ENCODE measurements at regions not wholly inside any gene's neighbourhood (a gene's known extent, or its start where the extent isn't known, plus 50 kb on each side); places are given as distances from the start of the nearest gene placed in this dataset.

- DNase-seq (ENCODE audit: low read depth in 2 of 3, low spot score in 2 of 3): no peak
Measured at GRCh38 chr22:47848184-47848920, 1085.9 kb downstream of the TBC1D22A start.

GRCh38 chr22:47847131-47847890 lies 1084.9 kb downstream of the TBC1D22A start:
- DNase-seq (ENCODE audit: low read depth in 2 of 3, low spot score in 2 of 3): no peak

DNA sequence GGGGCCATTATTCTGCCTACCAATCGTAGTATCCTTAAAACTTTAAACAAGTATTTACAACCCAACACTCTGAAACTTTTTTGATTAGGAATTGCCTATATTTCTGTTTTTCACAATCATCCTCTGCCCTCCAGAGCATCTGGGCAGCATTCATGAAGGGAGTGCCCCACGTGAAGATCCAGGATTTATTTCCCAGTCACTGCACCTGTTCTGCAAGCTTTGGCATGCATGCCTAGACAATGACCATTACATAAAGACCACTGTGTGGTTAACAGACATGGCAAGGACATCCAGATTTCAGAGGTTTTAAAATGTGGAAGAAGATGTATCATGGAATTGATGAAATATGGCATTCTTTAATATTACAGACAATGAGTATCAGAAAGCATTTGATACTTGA lies 1083.8 kb downstream of the TBC1D22A start:
- DNase-seq (ENCODE audit: low read depth in 2 of 3, low spot score in 2 of 3): no peak

- DNase-seq (ENCODE audit: low read depth in 2 of 3, low spot score in 2 of 3): no peak
Measured at GRCh38 chr22:47842119-47842518, 1079.7 kb downstream of the TBC1D22A start.

DNA sequence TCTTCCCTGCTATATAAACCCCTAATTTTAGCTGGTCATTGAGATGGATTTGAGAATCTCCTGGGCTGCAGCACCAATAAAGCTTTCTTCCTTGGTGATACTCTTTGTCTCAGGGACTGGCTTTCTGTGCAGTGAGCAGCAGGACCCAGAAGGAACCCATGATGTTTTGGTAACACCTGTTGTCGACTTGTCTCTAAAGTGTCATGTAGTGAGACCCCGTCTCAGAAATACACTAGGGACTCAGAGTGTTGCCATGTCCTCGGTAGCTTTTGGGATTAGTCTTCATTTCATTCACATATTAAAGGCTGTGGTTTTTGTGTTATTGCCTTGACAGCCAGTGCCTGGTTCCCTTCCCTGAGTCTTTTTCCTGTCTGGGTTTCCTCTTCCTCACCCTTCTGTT lies 1078.7 kb downstream of the TBC1D22A start:
- DNase-seq (ENCODE audit: low read depth in 2 of 3, low spot score in 2 of 3): no peak

- DNase-seq (ENCODE audit: low read depth in 2 of 3, low spot score in 2 of 3): no peak
Measured at GRCh38 chr22:47839595-47840227, 1077.3 kb downstream of the TBC1D22A start.

DNA sequence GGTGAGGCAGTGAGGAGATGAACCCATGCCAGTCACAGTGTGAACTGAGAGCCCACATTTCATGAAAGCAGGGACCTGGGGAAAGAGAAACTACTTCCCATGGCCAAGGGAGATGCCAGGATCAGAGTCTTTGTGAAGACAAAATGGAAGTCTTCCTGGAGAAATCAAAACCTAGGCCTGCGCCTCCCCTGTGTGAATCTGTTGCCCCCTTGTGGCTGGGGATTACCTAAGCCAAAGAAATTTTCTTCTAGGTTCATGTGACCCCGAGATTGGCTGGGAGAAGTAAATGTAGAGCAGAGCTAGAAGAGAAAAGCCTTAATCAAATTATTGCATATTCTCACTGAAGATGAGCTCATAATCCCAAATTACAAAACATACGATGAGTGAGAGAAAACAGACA lies 1075.3 kb downstream of the TBC1D22A start:
- DNase-seq (ENCODE audit: low read depth in 2 of 3, low spot score in 2 of 3): no peak

DNA sequence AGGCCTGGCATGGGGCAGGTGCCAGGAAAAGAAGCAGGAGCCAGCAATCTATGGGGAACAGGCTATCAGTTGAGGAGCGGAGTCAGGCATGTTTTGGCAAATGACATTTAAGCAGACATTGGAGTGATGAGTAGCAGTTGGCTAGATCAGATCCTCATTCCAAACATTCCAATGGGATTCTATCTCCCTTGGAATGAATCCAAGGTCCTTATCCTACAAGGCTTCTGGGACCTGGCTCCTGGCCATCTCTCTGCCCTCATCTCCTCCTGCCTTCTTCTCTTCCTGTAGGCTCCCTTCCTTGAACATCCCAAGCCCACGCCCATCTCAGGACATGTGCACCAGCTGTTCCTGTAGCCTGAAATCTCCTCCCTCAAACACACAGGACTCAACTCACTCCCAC lies 1074.5 kb downstream of the TBC1D22A start:
- no peak for DNase-seq (ENCODE audit: low read depth in 2 of 3, low spot score in 2 of 3)

- DNase-seq (ENCODE audit: low read depth in 2 of 3, low spot score in 2 of 3): no peak
Measured at GRCh38 chr22:47835726-47836125, 1073.3 kb downstream of the TBC1D22A start.

DNA sequence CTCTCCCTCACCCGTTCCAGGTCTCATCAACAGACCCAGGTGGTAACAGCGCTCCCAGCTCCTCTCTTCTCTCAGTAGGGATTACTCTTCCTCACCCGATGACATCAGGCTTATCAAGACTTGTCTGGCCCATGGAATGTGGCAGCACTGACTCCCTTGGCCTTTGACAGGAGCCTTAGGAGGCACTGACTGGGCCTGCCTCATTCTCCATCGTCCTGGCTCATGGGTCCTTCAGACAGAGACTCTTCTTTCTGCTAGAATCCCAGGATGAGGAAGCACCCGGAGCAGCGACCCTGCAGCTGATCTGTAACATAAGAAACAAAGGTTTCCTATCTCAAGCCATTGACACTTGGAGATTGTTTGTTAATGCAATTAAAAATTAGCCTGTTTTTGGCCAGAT lies 1063.6 kb downstream of the TBC1D22A start:
- no peak for DNase-seq (ENCODE audit: low read depth in 2 of 3, low spot score in 2 of 3)

DNA sequence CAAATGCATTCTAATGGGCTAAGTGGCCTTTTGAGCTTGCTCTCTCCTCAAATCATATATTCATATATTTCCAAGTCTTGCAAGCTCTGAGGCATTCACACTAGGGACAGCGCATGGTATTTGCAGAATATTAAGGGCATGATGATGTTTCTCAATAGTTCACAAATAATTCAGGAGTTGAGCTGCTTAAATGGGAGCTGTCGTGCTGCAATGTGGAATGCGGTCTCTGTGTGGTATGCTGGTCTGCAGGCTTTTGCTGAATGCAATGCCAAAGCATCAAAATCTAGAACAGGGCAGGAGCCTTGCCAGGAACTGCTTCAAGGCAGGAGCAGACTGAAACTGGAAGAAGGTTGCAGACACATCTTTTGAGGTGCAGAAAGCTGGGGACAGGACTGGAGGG lies 1060.0 kb downstream of the TBC1D22A start:
- DNase-seq (ENCODE audit: low read depth in 2 of 3, low spot score in 2 of 3): no peak

DNA sequence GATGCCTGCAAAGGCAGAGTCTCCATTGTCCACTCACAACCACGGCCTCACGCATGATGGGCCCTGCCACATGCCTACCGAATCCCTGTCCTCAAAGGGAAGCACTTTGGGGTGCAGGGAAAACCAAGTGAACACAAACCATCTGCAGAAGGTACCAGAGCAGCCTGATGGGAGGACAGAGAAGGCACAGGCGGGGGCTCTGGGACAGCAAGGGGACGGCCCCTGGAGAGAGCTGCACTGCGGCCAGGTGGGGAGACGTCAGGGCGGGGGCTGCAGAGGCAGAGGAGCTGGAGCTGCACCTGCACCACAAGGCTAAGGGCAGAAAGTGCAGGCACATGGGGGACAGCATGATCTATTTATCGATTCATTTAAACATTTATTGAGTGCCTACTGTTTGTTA lies 1056.0 kb downstream of the TBC1D22A start:
- DNase-seq (ENCODE audit: low read depth in 2 of 3, low spot score in 2 of 3): no peak

DNA sequence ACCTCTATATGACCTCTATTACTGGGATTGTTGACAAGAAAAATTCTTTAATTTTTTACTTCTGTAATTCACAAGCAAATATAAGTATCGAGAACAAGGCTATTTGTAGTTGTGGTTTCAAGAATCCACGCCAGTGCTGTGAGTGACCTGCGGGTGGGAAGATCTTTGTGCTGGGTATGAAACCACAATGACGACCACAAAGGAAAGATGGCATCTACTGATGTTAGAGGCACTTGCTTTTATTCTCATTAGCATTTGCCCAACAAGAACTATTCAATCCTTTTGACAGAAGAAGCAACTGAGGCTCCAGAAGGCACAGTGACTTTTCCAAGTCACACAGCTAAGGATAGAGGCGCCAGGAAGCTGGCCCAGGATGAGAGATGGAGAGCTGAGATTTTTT lies 1054.9 kb downstream of the TBC1D22A start:
- DNase-seq (ENCODE audit: low read depth in 2 of 3, low spot score in 2 of 3): no peak

- DNase-seq (ENCODE audit: low read depth in 2 of 3, low spot score in 2 of 3): no peak
Measured at GRCh38 chr22:47816863-47817210, 1054.4 kb downstream of the TBC1D22A start.

DNA sequence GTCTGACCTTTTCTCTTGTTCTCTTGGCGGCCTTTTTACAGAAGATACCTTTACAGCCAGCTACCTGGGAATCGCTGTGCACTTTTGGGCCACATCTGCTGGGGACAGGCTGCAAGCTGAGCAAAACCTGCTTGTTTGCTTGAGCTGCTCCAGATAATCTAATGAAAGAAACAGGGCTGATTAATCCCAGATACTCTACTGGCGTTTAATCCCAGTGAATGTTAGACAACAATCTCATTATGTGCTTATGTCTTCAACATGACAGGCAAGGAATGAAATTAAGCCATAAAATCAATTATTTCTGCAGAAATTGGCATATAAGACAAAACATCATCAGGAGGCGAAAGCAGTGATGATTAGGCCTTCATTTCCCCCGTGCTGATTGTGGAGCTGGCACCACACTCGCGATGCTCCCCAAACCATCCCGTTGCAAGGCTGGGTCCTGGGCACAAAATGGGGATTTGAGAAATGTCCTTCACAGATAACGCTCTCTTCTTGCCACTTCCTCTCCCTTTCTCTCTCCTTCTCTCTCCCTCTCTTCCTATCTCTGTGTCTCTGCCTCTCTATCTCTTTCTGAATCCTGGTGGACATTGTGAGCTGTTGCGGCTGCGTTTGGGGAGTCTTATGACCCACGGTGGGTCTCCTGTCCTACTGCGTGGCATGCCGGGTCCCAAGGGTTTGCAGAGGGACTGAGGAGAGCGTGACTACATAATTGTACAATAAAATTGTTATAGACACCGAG lies 1053.8 kb downstream of the TBC1D22A start:
- no peak for DNase-seq (ENCODE audit: low read depth in 2 of 3, low spot score in 2 of 3)

DNA sequence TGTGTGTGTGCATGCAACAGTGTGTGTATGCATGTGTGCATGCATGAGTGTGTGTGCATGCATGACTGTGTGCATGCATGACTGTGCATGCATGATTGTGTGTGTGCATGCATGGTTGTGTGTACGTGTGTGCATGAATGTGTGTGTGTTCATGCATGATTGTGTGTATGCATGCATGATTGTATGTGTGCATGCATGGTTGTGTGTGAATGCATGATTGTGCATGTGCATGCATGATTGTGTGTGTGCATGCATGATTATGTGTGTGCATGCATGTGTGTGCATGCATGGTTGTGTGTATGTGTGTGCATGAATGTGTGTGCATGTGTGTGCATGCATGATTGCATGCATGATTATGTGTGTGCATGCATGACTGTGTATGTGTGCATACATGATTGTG lies 1052.0 kb downstream of the TBC1D22A start:
- DNase-seq (ENCODE audit: low read depth in 2 of 3, low spot score in 2 of 3): no peak

DNA sequence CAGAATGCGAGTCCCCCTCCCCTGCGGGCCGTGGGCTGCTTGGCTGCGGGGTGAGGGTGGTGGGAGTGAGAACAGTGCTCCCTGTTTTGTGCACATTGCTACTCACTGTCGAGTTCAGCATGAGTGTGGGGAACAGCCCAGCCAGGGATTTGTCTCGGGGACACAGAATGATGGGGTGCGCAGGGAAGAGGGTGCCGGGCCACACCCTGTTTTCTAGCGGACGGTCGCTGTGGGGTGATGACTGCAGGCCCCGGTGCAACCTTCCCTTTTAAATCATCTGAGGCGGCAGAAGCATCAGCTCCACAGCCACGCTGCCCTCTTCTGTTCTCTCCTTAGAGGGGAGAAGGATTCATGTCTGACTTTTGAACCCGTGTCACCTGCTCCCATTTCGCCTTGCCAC lies 1051.2 kb downstream of the TBC1D22A start:
- no peak for DNase-seq (ENCODE audit: low read depth in 2 of 3, low spot score in 2 of 3)

GRCh38 chr22:47811971-47812370 lies 1049.5 kb downstream of the TBC1D22A start:
- no peak for DNase-seq (ENCODE audit: low read depth in 2 of 3, low spot score in 2 of 3)

- DNase-seq (ENCODE audit: low read depth in 2 of 3, low spot score in 2 of 3): no peak
Measured at GRCh38 chr22:47810505-47811500, 1048.4 kb downstream of the TBC1D22A start.

DNA sequence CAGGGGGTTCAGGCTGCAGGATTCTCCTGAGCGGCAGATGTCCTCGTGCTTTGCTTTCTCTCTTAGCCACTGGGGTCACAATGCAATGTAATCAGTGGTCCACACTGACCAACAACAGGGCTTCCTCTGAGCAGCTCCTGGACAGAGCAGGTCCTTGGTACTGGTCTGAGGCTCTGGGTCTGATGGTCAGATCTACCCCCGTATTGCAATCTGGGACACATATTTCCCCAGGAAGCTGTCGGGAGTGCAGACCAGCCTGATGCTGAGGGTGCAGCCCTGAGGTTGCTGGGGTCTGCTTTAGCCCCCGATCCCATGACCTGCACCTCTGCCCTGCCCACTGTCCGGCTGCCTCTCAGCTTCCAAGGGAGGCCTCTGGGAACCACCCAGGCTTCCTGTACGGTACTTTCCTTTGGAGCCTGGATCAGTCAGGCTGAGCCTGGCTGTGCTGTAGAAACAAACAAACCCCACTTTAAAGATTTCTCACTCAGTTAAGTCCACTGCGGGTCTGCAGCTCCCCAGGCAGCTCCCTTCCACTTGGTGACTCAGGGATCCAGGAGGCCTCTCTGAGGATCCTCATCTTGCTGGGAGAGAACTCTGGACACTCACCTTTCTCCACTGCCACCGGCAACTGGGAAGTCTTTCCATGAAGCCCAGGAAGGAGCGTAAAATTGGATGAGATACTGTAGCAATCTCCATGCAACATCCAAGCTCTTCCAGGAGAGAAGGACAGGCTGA lies 1046.6 kb downstream of the TBC1D22A start:
- DNase-seq (ENCODE audit: low read depth in 2 of 3, low spot score in 2 of 3): no peak

Measured in activated CD8-positive, alpha-beta memory T cell treated with anti-CD3 and anti-CD28 coated beads for 48 hours (primary cell).